ENCODE measurements at regions not wholly inside any gene's neighbourhood (a gene's known extent, or its start where the extent isn't known, plus 50 kb on each side); places are given as distances from the start of the nearest gene placed in this dataset.

DNA sequence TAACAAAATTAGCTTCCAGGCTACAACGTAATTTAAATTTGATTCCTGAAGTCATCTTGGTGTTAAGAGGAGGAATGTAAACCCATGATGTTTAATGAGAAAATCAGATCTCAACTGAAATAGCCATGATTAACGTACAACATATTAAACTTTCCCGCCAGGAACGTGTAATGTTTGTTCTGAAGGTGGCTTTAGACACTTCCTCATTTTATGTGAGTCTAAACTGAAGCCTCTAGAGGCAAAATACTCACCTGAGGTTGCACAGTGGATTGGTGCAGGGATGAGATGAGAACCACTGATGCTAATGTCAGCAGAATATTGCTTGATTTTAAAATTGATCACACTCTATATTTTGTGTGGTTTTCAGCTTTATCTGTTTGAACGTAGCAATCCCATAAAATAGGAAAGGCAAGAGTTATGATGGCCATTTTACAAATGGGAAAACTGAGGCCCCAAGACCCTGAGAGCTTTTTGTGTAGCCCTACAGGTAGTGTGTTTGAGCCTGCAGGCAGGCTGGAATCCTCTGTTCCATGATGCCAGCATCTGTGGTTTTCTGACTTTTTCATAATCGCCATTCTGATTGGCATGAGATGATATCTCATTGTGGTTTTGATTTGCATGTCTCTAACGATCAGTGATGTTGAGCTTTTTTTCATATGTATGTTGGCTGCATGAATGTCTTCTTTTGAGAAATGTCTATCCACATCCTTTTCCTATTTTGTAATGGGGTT lies 243.7 kb upstream of the BMPER start:
- TF ChIP-seq POLR2A (IDR thresholded peaks at IDR 0.05) (no peak), POLR2AphosphoS5 (IDR thresholded peaks at IDR 0.05) (no peak), EP300 (IDR thresholded peaks at IDR 0.05) (no peak)
- TF ChIP-seq, protein P1, sequence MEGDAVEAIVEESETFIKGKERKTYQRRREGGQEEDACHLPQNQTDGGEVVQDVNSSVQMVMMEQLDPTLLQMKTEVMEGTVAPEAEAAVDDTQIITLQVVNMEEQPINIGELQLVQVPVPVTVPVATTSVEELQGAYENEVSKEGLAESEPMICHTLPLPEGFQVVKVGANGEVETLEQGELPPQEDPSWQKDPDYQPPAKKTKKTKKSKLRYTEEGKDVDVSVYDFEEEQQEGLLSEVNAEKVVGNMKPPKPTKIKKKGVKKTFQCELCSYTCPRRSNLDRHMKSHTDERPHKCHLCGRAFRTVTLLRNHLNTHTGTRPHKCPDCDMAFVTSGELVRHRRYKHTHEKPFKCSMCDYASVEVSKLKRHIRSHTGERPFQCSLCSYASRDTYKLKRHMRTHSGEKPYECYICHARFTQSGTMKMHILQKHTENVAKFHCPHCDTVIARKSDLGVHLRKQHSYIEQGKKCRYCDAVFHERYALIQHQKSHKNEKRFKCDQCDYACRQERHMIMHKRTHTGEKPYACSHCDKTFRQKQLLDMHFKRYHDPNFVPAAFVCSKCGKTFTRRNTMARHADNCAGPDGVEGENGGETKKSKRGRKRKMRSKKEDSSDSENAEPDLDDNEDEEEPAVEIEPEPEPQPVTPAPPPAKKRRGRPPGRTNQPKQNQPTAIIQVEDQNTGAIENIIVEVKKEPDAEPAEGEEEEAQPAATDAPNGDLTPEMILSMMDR (IDR thresholded peaks at IDR 0.05), result no peak
- H3K4me3 ChIP-seq, result no peak overlapping the region

DNA sequence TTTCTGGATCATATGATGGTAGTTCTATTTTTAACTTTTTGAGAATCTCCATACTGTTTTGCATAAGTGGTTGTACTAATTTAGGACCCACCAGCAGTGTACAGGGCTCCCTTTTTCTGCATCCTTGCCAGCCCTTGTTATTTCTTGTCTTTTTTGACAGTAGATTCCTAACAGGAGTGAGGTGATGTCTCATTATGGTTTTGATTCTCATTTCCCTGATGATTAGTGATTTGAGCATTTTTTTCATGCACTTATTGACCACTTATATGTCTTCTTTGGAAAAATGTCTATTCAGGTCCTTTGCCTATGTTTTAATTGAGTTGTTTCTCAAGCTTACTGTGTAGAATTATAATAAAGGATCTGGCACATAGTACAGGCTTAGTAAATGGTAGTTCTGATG lies 238.8 kb upstream of the BMPER start:
- no peaks in the 10 kb centered on the region for H3K9me3 ChIP-seq
- no peaks in the 10 kb centered on the region for H3K36me3 ChIP-seq
- no peak overlapping the region for H3K4me3 ChIP-seq
- no peak for DNase-seq (ENCODE audit: low spot score in 2 of 2)
- no peaks in the 10 kb centered on the region for H3K27me3 ChIP-seq
- TF ChIP-seq, protein P1 (IDR thresholded peaks at IDR 0.05), result no peak
- no peak for TF ChIP-seq EP300 (IDR thresholded peaks at IDR 0.05)
- TF ChIP-seq POLR2A (IDR thresholded peaks at IDR 0.05), result no peak
- TF ChIP-seq POLR2AphosphoS5 (IDR thresholded peaks at IDR 0.05), result no peak
- H3K27ac ChIP-seq, result no peak overlapping the region
- H3K4me1 ChIP-seq, result no peaks in the 10 kb centered on the region

More for the DNA sequence above, 243.7 kb upstream of the BMPER start:
- Histone ChIP-seq H3K27ac (no peak overlapping the region), H3K27me3 (no peaks in the 10 kb centered on the region), H3K36me3 (no peaks in the 10 kb centered on the region), H3K4me1 (no peaks in the 10 kb centered on the region), H3K9me3 (no peaks in the 10 kb centered on the region)
- DNase-seq (ENCODE audit: low spot score in 2 of 2), result no peak
- 51% methylated on average over 7 of the region's 7 CpGs for WGBS

DNA sequence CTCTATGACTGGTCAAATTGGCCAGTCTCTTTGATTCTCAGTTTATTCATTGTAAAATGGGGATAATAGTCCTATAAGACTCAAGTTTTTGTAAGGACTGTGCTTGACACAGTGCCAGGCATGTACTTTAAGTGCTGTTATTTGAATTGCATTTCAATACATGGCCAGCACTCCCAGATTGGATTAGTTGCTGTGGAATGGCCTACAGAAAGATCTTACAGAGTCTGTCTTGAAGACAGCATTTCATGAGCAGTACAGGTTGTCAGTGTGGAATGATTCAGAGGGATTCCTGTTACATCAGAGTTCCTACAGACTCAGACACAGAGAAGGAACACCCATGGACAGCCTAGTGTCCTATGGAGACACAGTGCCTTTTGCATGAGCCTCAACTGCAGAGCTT lies 238.1 kb upstream of the BMPER start:
- no peak for DNase-seq (ENCODE audit: low spot score in 2 of 2)
- Histone ChIP-seq H3K27ac (no peak overlapping the region), H3K4me3 (no peak overlapping the region), H3K9me3 (no peaks in the 10 kb centered on the region), H3K36me3 (no peaks in the 10 kb centered on the region), H3K4me1 (no peaks in the 10 kb centered on the region), H3K27me3 (no peaks in the 10 kb centered on the region)
- TF ChIP-seq EP300 (IDR thresholded peaks at IDR 0.05), result no peak
- no peak for TF ChIP-seq POLR2A (IDR thresholded peaks at IDR 0.05)
- TF ChIP-seq, protein P1 (IDR thresholded peaks at IDR 0.05), result no peak
- no peak for TF ChIP-seq POLR2AphosphoS5 (IDR thresholded peaks at IDR 0.05)

DNA sequence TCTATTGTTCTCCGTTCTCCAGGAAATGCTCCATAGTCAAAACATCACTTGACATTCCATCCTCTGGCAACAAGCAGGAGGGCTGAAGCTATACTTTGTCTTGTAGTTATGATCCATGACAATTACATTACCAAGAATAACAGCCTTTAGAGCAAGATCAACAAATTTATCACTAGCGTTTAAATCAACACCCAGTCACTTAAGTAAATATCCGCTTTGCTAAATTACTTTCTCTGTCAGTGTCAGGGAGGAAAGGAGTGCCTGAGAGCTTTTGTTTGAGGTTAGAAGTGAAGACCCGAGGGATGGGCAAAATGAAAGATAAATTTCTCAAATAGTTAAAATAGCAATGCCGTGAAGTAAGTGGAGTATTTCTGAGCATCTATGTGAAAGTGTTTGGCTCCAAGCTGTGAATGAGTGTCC lies 236.1 kb upstream of the BMPER start:
- Histone ChIP-seq H3K36me3 (no peaks in the 10 kb centered on the region), H3K9me3 (no peaks in the 10 kb centered on the region), H3K27me3 (no peaks in the 10 kb centered on the region), H3K4me1 (no peaks in the 10 kb centered on the region), H3K4me3 (no peak overlapping the region), H3K27ac (no peak overlapping the region)
- no peak for DNase-seq (ENCODE audit: low spot score in 2 of 2)
- TF ChIP-seq POLR2A (IDR thresholded peaks at IDR 0.05) (no peak), EP300 (IDR thresholded peaks at IDR 0.05) (no peak), POLR2AphosphoS5 (IDR thresholded peaks at IDR 0.05) (no peak)
- TF ChIP-seq, protein P1 (IDR thresholded peaks at IDR 0.05), result no peak
- 71% methylated on average over 5 of the region's 5 CpGs for WGBS

DNA sequence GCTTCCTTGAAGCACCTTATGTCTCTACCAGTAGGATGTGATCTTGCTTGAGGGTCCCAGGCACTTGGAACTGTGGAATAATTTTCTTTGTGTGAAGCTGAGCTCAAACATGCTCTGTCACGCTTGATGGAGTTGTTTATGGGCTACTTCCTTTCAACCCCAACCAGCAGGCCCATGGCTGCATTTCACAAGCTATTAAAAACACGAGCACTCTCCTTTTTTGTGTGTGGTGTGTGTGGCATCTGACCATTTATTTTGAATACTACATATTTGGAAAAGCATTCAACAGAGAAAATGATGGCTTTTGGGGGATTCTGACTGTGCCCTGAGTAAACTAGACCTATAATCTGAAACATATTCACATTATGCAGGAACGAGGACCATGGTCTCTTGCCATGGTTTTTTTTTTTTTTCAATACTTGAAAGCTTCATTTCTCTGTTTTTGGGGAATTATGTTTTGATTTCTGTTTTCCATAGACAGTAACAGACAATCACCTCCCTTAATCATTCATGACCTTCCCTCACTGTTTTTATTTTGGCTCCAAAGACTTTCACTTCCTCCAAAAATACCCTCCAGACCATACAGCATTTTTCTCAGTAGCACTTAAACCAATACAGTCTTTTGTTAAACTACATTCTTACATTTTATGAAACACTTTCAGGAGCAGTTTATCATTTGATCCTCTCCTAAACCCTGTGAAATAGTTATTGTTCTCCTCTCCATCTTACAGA lies 233.6 kb upstream of the BMPER start:
- 51% methylated on average over 3 of the region's 3 CpGs for WGBS
- no peak for DNase-seq (ENCODE audit: low spot score in 2 of 2)
- H3K4me1 ChIP-seq, result no peaks in the 10 kb centered on the region

More for the DNA sequence above, 233.6 kb upstream of the BMPER start:
- H3K27ac ChIP-seq, result no peak overlapping the region
- TF ChIP-seq EP300 (IDR thresholded peaks at IDR 0.05) (no peak), POLR2A (IDR thresholded peaks at IDR 0.05) (no peak), POLR2AphosphoS5 (IDR thresholded peaks at IDR 0.05) (no peak)
- TF ChIP-seq, protein P1 (IDR thresholded peaks at IDR 0.05), result no peak
- H3K27me3 ChIP-seq, result no peaks in the 10 kb centered on the region
- no peaks in the 10 kb centered on the region for H3K36me3 ChIP-seq
- H3K4me3 ChIP-seq, result no peak overlapping the region
- no peaks in the 10 kb centered on the region for H3K9me3 ChIP-seq

Data from suprapubic skin (tissue), 4 donors.